Esophagus muscularis mucosa (tissue), 4 donors: ENCODE measurements at regions not wholly inside any gene's neighbourhood (a gene's known extent, or its start where the extent isn't known, plus 50 kb on each side); places are given as distances from the start of the nearest gene placed in this dataset.

Experiments
- EP300 ChIP-seq: sonication (generic); formaldehyde crosslinking; IDR thresholded peaks from one replicate; pipeline ENCODE4 v1.6.1; 2017; ENCODE audit warnings: antibody characterized with exemption
- POLR2A ChIP-seq: fragments of 450-650 bp; IDR thresholded peaks from one replicate; pipeline ENCODE4 v1.6.1; 2017; ENCODE audit warnings: antibody characterized with exemption, moderate library complexity, mild to moderate bottlenecking, low read depth
- POLR2AphosphoS5 ChIP-seq, 2 donors: sonication (generic); formaldehyde crosslinking; IDR thresholded peaks; one replicate each; pipeline ENCODE4 v1.6.1; 2017; ENCODE audit warnings: antibody characterized with exemption in 2 of 2
- TF ChIP-seq, protein P1 (sequence below), 3 experiments: fragments of 200-600 bp in 2 of 3; fragments of 450-650 bp in 1 of 3; sonication (generic) in 2 of 3; IDR thresholded peaks; one replicate each; pipeline ENCODE4 v1.5.1; 2017 to 2019; ENCODE audit warnings: antibody characterized with exemption in 3 of 3, mild to moderate bottlenecking in 2 of 3, moderate library complexity in 1 of 3

DNA sequence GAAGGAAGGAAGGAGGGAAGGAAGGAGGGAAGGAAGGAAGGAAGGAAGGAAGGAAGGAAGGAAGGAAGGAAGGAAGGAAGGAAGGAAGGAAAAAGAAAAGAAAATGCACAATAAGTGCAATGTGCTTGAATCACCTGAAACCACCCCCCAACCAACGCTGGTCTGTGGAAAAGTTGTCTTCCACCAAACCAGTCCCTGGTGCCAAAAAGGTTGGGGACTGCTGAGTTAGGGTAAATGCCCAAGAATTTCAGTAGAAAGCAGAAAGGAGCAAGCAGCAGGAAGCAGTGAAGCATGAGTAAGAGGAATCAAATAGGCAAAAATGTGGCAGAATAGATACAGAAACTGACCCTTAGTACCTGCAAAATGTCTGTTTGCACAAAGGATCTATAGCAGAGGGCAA, 137.2 kb downstream of the JCAD start:
- no peak for TF ChIP-seq POLR2A
- TF ChIP-seq, protein P1, sequence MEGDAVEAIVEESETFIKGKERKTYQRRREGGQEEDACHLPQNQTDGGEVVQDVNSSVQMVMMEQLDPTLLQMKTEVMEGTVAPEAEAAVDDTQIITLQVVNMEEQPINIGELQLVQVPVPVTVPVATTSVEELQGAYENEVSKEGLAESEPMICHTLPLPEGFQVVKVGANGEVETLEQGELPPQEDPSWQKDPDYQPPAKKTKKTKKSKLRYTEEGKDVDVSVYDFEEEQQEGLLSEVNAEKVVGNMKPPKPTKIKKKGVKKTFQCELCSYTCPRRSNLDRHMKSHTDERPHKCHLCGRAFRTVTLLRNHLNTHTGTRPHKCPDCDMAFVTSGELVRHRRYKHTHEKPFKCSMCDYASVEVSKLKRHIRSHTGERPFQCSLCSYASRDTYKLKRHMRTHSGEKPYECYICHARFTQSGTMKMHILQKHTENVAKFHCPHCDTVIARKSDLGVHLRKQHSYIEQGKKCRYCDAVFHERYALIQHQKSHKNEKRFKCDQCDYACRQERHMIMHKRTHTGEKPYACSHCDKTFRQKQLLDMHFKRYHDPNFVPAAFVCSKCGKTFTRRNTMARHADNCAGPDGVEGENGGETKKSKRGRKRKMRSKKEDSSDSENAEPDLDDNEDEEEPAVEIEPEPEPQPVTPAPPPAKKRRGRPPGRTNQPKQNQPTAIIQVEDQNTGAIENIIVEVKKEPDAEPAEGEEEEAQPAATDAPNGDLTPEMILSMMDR (IDR thresholded peaks at IDR 0.05): no peak
- no peak for TF ChIP-seq EP300
- TF ChIP-seq POLR2AphosphoS5 (IDR thresholded peaks at IDR 0.05): no peak
